ENCODE measurements at regions not wholly inside any gene's neighbourhood (a gene's known extent, or its start where the extent isn't known, plus 50 kb on each side); places are given as distances from the start of the nearest gene placed in this dataset.

DNA sequence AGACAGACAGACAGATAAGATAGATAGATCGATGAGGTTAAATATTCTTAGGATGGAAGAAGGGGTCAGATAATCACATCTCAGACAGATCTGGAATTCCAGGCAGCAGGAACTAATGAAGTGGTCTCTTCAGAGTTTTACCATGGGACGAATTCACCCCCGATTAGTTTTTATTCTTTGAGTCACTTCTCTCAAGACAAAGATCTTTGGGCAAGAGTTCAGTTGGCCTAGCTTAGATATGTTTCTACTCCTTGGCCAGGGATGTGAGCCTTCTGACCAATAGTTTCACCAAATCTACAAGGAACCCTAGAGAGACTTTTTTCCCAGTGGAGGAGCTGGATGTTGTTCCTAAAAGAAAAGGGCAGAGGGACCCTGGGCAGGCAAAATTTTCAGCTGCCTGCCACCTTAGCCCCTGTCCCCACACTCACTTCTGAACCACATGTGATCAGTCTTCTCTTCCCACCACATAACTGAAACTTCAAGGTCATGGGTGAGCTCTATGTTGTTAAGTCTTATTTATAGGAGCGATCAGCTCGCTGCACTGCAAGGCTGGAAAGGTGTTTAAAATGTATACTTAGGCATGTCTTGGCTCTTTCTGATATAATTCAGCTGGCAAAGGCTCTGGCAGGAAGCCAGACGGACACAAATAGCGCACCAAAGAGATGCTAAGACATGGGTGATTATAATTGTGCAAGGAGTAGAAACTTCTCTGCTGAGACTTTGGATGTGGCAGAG, 132.9 kb downstream of the PALM2AKAP2 start:
- Histone ChIP-seq H3K4me3 (ENCODE audit: low read depth, low read length) (no peak overlapping the region), H3K9me3 (ENCODE audit: control insufficient read depth, insufficient read depth, low read depth, low read length) (no peaks in the 10 kb centered on the region), H3K9ac (ENCODE audit: low read length) (no peak overlapping the region), H3K27ac (ENCODE audit: low read depth, low read length) (no peak overlapping the region), H3K4me1 (ENCODE audit: control insufficient read depth, insufficient read depth, low read length) (peaks cover 8% of the 10 kb centered on the region), H3K27me3 (ENCODE audit: control insufficient read depth, insufficient read depth, low read length) (no peaks in the 10 kb centered on the region), H3K36me3 (ENCODE audit: control insufficient read depth, insufficient read depth, low read length) (no peaks in the 10 kb centered on the region)

DNA sequence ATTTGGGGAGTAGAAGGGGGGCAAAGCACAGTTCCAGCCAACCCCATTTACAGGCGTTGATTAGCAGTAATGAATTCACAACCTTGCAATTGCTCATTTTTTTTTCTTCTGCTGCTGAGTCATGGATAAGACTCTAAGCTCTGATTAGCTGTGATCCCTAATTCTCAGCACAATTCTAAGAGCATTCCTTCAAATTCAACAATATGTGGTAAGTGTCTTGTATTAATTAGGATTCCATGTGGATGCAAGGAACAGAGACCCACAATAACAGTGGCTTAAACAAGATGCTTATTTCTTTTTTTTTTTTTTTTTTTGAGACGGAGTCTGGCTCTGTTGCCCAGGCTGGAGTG, 133.4 kb downstream of the PALM2AKAP2 start:
- H3K9ac ChIP-seq (ENCODE audit: low read length) = no peak overlapping the region
- peaks cover 8% of the 10 kb centered on the region for H3K4me1 ChIP-seq (ENCODE audit: control insufficient read depth, insufficient read depth, low read length)

DNA sequence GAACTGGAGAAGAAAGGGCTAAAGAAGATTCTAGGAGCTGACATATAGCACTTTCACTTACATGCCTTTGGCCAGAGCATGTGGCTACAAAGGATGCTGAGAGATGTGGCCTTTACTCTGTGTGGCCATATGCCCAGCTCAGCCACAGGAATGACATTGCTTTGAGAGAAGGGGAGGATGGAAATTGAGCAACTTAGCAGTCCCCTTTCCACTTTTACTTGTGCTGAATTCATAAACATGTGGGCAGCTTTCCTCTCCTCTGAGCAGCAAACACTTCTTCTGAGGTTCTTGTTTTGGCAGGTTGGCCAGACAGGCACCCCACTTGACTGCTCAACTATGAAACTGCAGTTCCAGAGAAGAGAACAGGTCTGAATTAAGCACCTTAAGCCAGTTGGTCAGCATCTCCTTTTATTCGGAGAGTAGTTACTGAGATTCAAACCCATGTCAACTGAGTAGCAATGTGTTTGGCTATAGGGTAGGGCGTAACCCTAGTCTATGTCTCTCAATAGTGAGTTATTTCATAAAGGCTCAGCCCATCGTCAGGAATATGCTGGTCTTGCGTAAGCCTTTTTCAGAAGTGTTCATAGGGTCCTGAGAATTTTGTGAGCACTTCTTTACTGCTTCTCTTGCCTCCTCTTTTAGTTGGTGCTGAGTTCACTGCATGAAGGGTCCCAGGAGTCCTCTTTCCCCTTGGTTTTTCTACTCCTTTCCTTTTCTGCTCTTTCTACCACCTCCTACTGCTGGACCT, 134.5 kb downstream of the PALM2AKAP2 start:
- no peaks in the 10 kb centered on the region for H3K36me3 ChIP-seq (ENCODE audit: control insufficient read depth, insufficient read depth, low read length)
- no peak overlapping the region for H3K9ac ChIP-seq (ENCODE audit: low read length)
- H3K4me1 ChIP-seq (ENCODE audit: control insufficient read depth, insufficient read depth, low read length) = peaks cover 8% of the 10 kb centered on the region
- H3K27me3 ChIP-seq (ENCODE audit: control insufficient read depth, insufficient read depth, low read length) = no peaks in the 10 kb centered on the region
- no peak overlapping the region for H3K4me3 ChIP-seq (ENCODE audit: low read depth, low read length)
- H3K27ac ChIP-seq (ENCODE audit: low read depth, low read length) = no peak overlapping the region
- H3K9me3 ChIP-seq (ENCODE audit: control insufficient read depth, insufficient read depth, low read depth, low read length) = no peaks in the 10 kb centered on the region

More for the DNA sequence above, 133.4 kb downstream of the PALM2AKAP2 start:
- Histone ChIP-seq H3K9me3 (ENCODE audit: control insufficient read depth, insufficient read depth, low read depth, low read length) (no peaks in the 10 kb centered on the region), H3K27me3 (ENCODE audit: control insufficient read depth, insufficient read depth, low read length) (no peaks in the 10 kb centered on the region), H3K27ac (ENCODE audit: low read depth, low read length) (no peak overlapping the region), H3K36me3 (ENCODE audit: control insufficient read depth, insufficient read depth, low read length) (no peaks in the 10 kb centered on the region), H3K4me3 (ENCODE audit: low read depth, low read length) (no peak overlapping the region)

DNA sequence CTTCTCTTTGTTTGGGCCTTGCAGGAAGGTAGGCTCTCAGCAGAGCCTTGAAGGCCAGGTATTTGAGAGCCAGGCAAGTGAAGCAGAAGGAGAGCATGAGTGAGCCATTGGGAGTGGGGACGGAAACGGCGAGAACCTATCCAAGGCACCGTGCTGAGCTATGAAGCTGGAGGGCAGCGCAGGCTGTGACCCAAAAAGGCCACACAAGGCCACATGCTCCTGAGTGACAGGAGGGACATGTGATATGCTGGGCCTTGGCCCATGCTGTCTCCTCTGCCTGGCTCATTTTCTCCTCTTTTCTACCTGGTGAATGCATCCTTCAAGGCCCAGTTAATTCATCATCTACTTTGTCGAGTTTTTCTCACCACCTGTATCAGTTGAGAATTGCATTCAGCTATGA, 136.3 kb downstream of the PALM2AKAP2 start:
- H3K9ac ChIP-seq (ENCODE audit: low read length) = no peak overlapping the region
- no peak overlapping the region for H3K4me3 ChIP-seq (ENCODE audit: low read depth, low read length)
- H3K9me3 ChIP-seq (ENCODE audit: control insufficient read depth, insufficient read depth, low read depth, low read length) = no peaks in the 10 kb centered on the region
- no peak overlapping the region for H3K27ac ChIP-seq (ENCODE audit: low read depth, low read length)
- no peaks in the 10 kb centered on the region for H3K36me3 ChIP-seq (ENCODE audit: control insufficient read depth, insufficient read depth, low read length)
- peaks cover 8% of the 10 kb centered on the region for H3K4me1 ChIP-seq (ENCODE audit: control insufficient read depth, insufficient read depth, low read length)
- H3K27me3 ChIP-seq (ENCODE audit: control insufficient read depth, insufficient read depth, low read length) = no peaks in the 10 kb centered on the region

DNA sequence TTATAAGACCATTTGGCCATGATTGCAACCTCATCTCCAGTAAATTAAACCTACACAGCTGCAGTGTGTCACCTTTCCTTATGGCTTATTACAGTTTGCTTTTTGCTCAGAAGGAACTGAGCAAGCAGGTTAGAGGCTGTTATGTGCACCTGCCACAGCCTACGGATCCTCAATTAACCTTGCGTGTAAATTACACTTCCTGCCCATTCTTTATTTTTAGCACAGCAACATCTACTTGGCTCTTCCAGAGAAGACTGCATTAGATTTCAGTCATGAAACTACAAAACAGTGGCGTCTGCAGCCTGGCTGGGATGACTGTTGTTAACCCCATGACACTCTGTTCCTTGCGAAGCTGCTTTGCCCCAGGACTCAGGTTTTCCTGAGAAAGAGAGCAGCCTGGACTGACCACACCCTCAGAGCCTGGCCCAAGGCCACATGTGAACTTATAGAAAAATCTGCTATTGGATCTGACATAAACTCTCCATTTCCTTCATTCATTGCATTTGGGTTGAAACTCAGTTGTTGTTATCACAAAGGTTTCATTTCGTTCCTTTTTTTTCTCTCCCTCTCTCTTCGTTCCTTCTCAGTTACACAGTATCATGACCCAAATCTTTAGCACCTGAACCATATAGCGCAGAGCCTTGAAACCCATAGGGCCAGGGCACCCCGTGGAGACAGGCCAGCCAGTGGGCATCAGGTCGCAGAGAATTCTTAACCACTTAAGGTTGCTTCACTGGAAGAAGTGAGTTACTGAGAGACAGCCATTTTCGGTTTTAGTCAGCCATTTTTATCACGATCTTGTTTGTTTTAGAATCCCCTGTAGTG, 138.6 kb downstream of the PALM2AKAP2 start:
- Histone ChIP-seq H3K4me3 (ENCODE audit: low read depth, low read length) (no peak overlapping the region), H3K4me1 (ENCODE audit: control insufficient read depth, insufficient read depth, low read length) (no peaks in the 10 kb centered on the region), H3K27me3 (ENCODE audit: control insufficient read depth, insufficient read depth, low read length) (no peaks in the 10 kb centered on the region), H3K36me3 (ENCODE audit: control insufficient read depth, insufficient read depth, low read length) (no peaks in the 10 kb centered on the region), H3K27ac (ENCODE audit: low read depth, low read length) (no peak overlapping the region), H3K9ac (ENCODE audit: low read length) (no peak overlapping the region), H3K9me3 (ENCODE audit: control insufficient read depth, insufficient read depth, low read depth, low read length) (no peaks in the 10 kb centered on the region)

DNA sequence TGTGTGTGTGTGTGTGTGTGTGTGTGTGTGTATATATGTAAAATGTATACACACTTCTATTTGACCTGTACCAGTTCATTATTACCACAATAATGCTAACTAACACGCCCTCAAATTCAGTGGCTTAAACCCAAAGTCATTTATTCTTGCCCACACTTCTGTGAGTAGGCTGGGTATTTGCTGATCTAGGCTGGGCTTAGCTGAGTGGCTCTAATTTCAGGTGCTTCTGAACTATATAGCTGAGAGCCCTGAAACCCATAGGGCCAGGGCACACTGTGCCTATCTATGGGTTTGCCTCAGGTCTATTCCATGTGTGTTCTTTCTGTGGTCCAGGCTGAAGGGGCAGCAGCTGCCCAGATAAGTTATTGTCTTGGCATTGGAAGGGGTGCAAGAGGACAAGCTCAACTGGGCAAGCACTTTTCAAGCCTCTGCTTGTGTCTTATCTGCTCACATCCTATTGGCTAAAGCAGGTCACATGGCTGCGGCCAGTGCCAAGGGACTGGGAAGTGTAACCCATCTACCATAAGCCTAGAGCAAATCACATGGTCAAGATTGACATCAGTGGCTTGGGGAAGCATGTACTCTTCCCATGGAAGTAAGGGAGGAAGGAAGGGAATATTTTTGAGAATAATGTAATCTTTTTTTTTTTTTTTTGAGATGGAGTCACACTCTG, 139.9 kb downstream of the PALM2AKAP2 start:
- Histone ChIP-seq H3K9me3 (ENCODE audit: control insufficient read depth, insufficient read depth, low read depth, low read length) (no peaks in the 10 kb centered on the region), H3K4me3 (ENCODE audit: low read depth, low read length) (no peak overlapping the region), H3K27ac (ENCODE audit: low read depth, low read length) (no peak overlapping the region), H3K27me3 (ENCODE audit: control insufficient read depth, insufficient read depth, low read length) (no peaks in the 10 kb centered on the region), H3K36me3 (ENCODE audit: control insufficient read depth, insufficient read depth, low read length) (no peaks in the 10 kb centered on the region), H3K4me1 (ENCODE audit: control insufficient read depth, insufficient read depth, low read length) (no peaks in the 10 kb centered on the region), H3K9ac (ENCODE audit: low read length) (no peak overlapping the region)

DNA sequence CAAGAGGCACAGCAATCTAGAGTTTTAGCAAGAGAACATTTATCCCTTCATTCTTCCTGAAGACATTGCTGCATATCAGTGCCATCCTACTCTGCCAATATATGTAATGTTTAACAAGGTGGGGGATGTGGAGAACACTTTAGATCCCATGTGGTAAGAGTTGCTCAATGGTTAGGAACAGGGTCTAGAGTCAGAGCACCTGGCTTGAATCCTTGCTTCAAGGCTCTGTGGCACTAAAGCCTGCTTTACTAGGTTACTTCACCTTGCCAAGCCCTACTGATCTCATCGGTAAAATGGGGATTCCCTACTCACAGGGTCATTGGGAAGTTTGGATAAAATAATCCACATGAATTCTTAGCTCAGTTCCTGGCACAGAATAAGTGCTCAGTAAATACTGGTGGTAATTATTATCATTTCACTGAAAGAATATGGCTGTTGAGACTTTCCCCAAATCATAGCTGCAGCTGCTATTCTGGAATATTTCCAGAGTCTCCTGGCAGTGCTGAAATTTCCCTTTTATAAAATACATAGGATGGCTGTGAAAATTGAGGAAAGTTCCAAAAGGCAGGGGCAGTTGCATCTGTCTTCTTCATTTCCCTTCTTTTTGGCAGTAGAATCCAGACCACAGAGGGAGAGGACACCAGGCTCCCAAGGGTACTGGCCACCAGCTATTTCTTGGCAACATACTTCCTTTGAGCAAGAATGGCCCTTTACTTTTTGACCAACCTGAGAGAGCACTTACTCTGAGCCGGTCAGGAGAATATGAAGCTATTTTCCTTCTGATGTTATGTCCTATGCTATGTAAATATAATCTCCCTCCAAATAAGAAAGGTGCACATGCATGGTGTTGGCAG, 142.8 kb downstream of the PALM2AKAP2 start:
- no peak overlapping the region for H3K27ac ChIP-seq (ENCODE audit: low read depth, low read length)
- no peaks in the 10 kb centered on the region for H3K27me3 ChIP-seq (ENCODE audit: control insufficient read depth, insufficient read depth, low read length)
- no peaks in the 10 kb centered on the region for H3K9me3 ChIP-seq (ENCODE audit: control insufficient read depth, insufficient read depth, low read depth, low read length)
- H3K4me3 ChIP-seq (ENCODE audit: low read depth, low read length) = no peak overlapping the region
- no peak overlapping the region for H3K9ac ChIP-seq (ENCODE audit: low read length)
- no peaks in the 10 kb centered on the region for H3K4me1 ChIP-seq (ENCODE audit: control insufficient read depth, insufficient read depth, low read length)
- H3K36me3 ChIP-seq (ENCODE audit: control insufficient read depth, insufficient read depth, low read length) = no peaks in the 10 kb centered on the region

DNA sequence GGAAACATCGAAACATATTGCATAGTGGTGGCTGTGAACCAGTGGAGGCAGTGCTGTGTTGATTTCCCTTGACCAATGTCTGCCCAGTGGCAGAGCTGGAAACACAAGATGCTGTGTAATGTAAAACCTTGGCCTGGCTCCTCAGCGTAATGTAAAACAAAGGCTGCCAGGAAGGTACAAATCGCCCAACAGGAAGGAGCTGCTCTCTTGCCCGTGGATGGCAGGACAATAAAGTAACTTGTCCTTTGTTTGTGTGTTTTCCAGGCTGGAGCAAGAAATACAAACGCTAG, 143.4 kb downstream of the PALM2AKAP2 start:
- Histone ChIP-seq H3K9ac (ENCODE audit: low read length) (no peak overlapping the region), H3K4me3 (ENCODE audit: low read depth, low read length) (no peak overlapping the region), H3K27ac (ENCODE audit: low read depth, low read length) (no peak overlapping the region), H3K27me3 (ENCODE audit: control insufficient read depth, insufficient read depth, low read length) (no peaks in the 10 kb centered on the region), H3K4me1 (ENCODE audit: control insufficient read depth, insufficient read depth, low read length) (no peaks in the 10 kb centered on the region), H3K36me3 (ENCODE audit: control insufficient read depth, insufficient read depth, low read length) (no peaks in the 10 kb centered on the region), H3K9me3 (ENCODE audit: control insufficient read depth, insufficient read depth, low read depth, low read length) (no peaks in the 10 kb centered on the region)

DNA sequence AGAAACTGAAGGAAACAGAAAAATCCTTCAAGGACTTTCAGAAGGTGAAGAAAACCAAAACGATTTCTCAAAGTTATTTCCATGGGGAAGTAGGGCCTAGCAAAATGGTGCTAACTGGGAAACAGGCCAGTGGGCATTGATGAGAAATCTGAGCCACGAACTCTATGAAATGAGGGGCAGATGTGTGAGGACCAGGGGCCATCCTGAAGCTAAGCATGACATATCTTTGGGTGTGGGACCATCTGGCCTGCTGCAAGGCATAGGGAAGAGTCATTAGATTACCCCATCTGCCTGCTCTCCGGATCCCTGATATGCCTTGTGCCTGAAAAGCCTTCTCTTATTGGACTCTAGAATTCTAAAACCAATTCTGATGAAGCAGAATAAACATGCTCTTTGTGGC, 143.8 kb downstream of the PALM2AKAP2 start:
- H3K27ac ChIP-seq (ENCODE audit: low read depth, low read length) = no peak overlapping the region
- no peaks in the 10 kb centered on the region for H3K27me3 ChIP-seq (ENCODE audit: control insufficient read depth, insufficient read depth, low read length)
- H3K9me3 ChIP-seq (ENCODE audit: control insufficient read depth, insufficient read depth, low read depth, low read length) = no peaks in the 10 kb centered on the region
- H3K9ac ChIP-seq (ENCODE audit: low read length) = no peak overlapping the region
- no peak overlapping the region for H3K4me3 ChIP-seq (ENCODE audit: low read depth, low read length)
- no peaks in the 10 kb centered on the region for H3K36me3 ChIP-seq (ENCODE audit: control insufficient read depth, insufficient read depth, low read length)
- H3K4me1 ChIP-seq (ENCODE audit: control insufficient read depth, insufficient read depth, low read length) = no peaks in the 10 kb centered on the region

DNA sequence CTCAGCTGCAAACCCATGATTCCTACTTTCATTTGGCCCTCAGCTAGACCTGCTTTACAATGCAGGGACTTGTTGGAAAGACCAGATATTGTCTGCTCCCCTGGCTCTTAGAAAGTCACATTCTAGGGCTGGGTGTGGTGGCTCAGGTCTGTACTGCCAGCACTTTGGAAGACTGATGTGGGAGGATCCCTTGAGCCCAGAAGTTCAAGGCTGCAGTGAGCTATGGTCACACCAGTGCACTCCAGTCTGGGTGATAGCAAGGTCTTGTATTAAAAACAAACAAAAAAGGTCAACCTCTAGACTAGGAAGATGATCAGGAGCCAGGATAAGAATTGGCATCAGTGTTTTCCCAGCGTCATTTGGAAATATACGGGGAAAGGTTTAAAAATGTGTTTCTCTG, 145.8 kb downstream of the PALM2AKAP2 start:
- H3K4me3 ChIP-seq (ENCODE audit: low read depth, low read length) = no peak overlapping the region
- H3K27ac ChIP-seq (ENCODE audit: low read depth, low read length) = no peak overlapping the region
- H3K4me1 ChIP-seq (ENCODE audit: control insufficient read depth, insufficient read depth, low read length) = no peaks in the 10 kb centered on the region
- H3K9ac ChIP-seq (ENCODE audit: low read length) = no peak overlapping the region
- H3K36me3 ChIP-seq (ENCODE audit: control insufficient read depth, insufficient read depth, low read length) = no peaks in the 10 kb centered on the region
- no peaks in the 10 kb centered on the region for H3K9me3 ChIP-seq (ENCODE audit: control insufficient read depth, insufficient read depth, low read depth, low read length)
- no peaks in the 10 kb centered on the region for H3K27me3 ChIP-seq (ENCODE audit: control insufficient read depth, insufficient read depth, low read length)

Data from HUES6 (cell line).